ENCODE measurements at regions not wholly inside any gene's neighbourhood (a gene's known extent, or its start where the extent isn't known, plus 50 kb on each side); places are given as distances from the start of the nearest gene placed in this dataset.
A peak's percentile ranks its signal among the peaks of the same experiment; 100 is the strongest.

- DNase-seq (ENCODE audit: low read depth) = no peak
Observed at GRCh38 chr17:14946481-14946880, 318.6 kb downstream of the PMP22 start.

- DNase-seq (ENCODE audit: low read depth) = no peak
Observed at GRCh38 chr17:14942526-14943190, 322.5 kb downstream of the PMP22 start.

- DNase-seq (ENCODE audit: low read depth) = no peak
Observed at GRCh38 chr17:14940938-14941265, 324.2 kb downstream of the PMP22 start.

GRCh38 chr17:14940108-14940937 is 324.8 kb downstream of the PMP22 start:
- no peak for DNase-seq (ENCODE audit: low read depth)

GRCh38 chr17:14935845-14936485 is 329.2 kb downstream of the PMP22 start:
- no peak for DNase-seq (ENCODE audit: low read depth)

GRCh38 chr17:14935139-14935841 is 329.8 kb downstream of the PMP22 start:
- DNase-seq (ENCODE audit: low read depth) = no peak

GRCh38 chr17:14933676-14934075 is 331.4 kb downstream of the PMP22 start:
- no peak for DNase-seq (ENCODE audit: low read depth)

- DNase-seq (ENCODE audit: low read depth) = peak; percentile 26
Observed at GRCh38 chr17:14926526-14927122, 338.5 kb downstream of the PMP22 start.

GRCh38 chr17:14926073-14926472 is 339.1 kb downstream of the PMP22 start:
- no peak for DNase-seq (ENCODE audit: low read depth)

- no peak for DNase-seq (ENCODE audit: low read depth)
Observed at GRCh38 chr17:14925498-14925897, 339.6 kb downstream of the PMP22 start.

- DNase-seq (ENCODE audit: low read depth) = no peak
Observed at GRCh38 chr17:14923981-14924380, 341.1 kb downstream of the PMP22 start.

- no peak for DNase-seq (ENCODE audit: low read depth)
Observed at GRCh38 chr17:14922411-14922810, 342.7 kb downstream of the PMP22 start.

GRCh38 chr17:14921936-14922335 is 343.2 kb downstream of the PMP22 start:
- DNase-seq (ENCODE audit: low read depth) = no peak

GRCh38 chr17:14919631-14920213 is 345.4 kb downstream of the PMP22 start:
- DNase-seq (ENCODE audit: low read depth) = no peak

GRCh38 chr17:14919094-14919493 is 346.0 kb downstream of the PMP22 start:
- no peak for DNase-seq (ENCODE audit: low read depth)

- DNase-seq (ENCODE audit: low read depth) = no peak
Observed at GRCh38 chr17:14918540-14918939, 346.6 kb downstream of the PMP22 start.

GRCh38 chr17:14910916-14911315 is 354.2 kb downstream of the PMP22 start:
- no peak for DNase-seq (ENCODE audit: low read depth)

GRCh38 chr17:14904386-14904785 is 360.7 kb downstream of the PMP22 start:
- DNase-seq (ENCODE audit: low read depth) = no peak

GRCh38 chr17:14903854-14904253 is 361.3 kb downstream of the PMP22 start:
- DNase-seq (ENCODE audit: low read depth) = no peak

GRCh38 chr17:14902803-14903202 is 362.3 kb downstream of the PMP22 start:
- no peak for DNase-seq (ENCODE audit: low read depth)

GRCh38 chr17:14902297-14902696 is 362.8 kb downstream of the PMP22 start:
- no peak for DNase-seq (ENCODE audit: low read depth)

- DNase-seq (ENCODE audit: low read depth) = no peak
Observed at GRCh38 chr17:14901376-14901775, 363.8 kb downstream of the PMP22 start.

All from T follicular helper cell (primary cell).